Activated T-cell treated with anti-CD3 and anti-CD28 coated beads for 48 hours (primary cell): ENCODE measurements at regions not wholly inside any gene's neighbourhood (a gene's known extent, or its start where the extent isn't known, plus 50 kb on each side); places are given as distances from the start of the nearest gene placed in this dataset.

ENCODE experiments used
- DNase-seq: peaks from one replicate; pipeline ENCODE4 v3.0.0-alpha.2; 2020; ENCODE audit warnings: low read depth

DNA sequence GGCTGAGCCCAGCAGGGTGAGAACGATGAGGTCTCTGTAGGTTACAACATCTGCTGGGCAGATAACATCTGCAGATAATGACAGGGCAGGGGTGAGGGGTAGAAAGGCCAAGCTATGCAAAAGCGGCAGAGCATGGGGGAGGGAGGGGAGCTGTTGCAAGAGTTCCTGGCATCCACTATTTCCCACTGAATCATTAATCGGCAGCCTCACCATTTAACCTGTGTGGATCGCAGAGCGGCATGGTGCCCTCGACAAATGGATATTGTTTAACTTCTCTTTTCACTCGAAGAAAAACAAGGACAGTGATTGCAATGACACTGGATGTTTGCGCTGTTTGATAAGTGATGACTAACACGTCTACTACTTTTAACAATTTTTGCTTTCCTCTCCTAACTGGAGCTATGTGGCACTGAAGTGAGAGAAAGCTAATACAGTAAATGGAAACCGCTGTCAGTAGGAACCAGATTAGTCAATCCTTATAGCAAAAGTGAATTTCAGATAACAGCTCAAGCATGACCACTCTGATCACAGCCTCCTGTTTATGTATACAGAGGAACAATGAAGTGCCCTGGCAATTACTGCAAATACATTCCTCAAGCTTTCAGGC is 381.5 kb downstream of the TFAP2A start:
- no peak for DNase-seq

DNA sequence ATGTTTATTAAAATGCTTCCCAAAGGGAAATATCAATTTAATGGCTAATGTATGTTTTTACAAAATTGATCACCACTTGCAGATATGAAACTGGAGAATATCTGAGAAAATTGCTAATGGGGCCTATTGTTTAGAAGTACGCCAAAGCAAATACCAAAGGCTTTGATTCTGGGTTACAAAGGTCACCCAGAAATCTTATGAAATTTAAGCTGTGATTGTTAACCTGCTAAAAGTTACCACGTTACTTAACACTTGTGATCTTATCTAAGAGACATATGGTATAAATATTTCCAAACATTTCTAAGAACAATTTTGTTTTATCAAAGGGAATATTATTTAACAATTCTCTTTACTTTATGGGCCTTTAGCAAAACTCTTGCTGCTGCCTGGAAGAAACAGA is 383.3 kb downstream of the TFAP2A start:
- no peak for DNase-seq

DNA sequence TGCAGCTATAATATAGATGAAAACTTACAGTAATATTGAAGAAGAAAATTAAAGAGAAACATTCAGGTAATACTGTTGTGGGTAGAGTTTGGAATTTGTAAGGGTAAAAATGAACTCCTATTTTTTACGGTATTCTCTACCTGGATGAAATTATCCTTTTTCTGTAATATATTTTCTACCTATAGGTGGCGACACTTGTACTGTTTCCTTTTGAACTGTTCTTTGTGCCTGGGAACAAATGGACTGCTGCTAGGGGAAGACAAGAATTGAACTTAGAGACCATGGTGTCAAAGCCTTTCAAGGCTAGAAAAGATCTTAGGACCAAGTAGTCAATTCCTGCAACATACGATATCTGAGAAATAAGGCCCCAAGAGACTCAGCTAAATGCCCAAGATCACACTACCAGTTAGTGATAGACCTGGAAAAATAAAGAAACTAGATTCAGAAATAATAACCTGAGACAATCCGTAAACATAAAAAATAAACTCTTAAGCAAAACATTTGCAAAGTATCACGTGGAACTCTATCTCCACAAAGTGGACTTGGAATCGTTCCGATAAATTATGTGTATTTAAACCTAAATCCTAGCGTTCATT is 383.8 kb downstream of the TFAP2A start:
- DNase-seq: no peak

DNA sequence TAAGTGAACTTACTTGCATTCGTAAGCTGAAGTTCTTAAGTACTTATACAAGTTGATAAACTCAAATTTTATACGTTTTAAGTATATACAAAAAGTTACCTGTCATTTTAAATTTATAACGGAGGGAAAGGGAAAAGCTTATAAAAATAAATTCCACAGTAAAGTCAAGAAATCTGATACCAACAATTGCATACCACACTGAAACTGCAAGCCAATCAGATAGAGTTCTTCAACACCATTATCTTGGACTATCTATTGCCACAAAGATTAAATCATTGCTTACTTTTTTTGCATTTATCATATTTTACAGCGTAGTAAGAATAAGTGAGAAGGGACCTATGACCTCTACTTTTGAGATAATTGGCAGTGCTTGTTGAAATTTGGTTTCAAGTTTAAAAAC is 386.7 kb downstream of the TFAP2A start:
- DNase-seq: no peak

DNA sequence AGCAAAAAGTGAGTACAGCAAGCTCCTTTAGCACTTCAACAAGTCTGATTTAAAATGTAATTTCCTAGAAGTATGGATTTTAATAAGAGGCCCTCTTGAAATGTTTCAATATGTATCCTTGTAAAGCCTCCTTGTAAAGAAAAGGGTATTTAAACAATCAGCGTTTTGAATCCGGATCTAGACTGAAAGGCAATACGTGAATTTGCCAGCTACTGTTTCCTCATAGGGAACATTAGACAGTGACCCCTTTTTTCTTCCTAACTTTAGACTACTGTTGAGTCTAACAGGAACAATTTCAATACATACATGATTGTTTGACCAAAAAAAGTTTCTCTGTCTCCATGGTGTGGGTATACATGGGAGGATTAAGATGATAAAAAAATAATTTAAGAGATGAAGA is 395.0 kb downstream of the TFAP2A start:
- no peak for DNase-seq

DNA sequence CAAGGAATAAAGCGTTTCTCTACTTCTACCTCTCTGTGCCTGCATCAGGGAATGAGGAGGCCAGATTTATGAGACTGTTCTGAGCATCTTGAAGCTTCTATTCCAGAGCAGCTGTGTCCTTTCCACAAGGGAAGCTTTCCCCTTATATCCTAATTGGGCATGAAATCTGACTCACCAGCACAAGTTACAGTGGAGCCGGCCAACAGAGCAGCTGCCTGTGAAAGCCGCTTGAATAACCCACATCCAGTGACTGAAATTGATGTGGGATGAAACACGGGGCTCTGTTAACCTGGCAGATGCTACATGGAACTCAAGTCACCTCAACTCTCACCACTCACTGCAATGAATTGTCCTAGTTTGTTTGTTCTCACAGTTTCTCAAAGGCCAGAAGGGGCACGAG is 400.3 kb downstream of the TFAP2A start:
- DNase-seq: no peak

DNA sequence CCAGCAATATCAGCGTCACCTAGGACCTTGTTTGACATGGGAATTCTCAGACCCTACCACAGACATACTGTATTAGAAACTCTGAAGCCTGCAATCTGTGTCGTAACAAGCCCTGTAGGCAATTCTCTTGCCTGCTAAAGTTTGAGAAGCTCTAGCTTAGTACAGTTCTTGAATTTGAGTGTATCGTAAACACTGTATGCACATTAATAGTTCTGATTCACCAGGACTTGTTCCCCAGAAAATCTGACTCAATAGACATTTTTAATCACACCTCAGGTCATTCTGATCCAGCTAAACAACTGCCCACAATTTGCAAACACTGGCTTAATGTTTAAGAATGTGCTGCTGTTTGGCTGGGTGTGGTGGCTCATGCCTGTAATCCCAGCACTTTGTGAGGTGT is 414.3 kb downstream of the TFAP2A start:
- no peak for DNase-seq

DNA sequence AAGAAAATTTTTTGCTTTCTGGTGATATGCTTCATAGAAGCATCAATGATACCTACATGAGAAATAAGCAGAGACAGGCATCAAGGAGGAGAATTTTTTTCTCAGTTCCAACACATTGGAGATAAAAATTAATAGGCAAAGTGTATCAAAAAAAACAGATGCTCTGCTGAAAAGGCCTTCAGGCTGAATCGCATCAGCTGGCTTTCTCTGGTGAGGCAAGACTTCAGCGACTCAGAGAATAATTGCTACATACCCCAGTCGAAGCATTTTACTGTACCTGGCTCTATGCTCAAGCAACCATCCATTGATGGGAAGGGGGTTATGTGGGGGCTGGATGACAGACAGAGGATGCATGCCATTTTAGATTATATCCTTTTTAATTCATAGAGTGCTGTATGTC is 415.1 kb downstream of the TFAP2A start:
- DNase-seq: no peak

DNA sequence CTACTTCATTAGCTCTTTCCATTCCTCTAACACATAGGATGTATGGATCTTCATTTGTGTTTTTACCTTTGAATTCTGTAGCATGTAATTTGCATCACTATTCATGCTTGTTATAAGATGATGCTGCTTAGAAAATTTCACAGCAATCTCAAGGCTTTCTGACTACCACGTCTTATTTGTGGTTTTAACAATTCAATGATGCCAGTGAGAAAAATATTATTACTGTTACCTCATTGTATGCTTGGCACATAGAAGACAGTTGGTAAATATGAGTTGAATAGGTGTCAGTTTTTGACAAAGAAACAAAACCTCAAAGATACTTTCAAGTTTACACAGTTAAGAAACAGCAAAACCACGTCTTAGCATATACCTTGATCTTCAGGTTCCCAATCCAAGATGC is 428.6 kb downstream of the TFAP2A start:
- DNase-seq: no peak

DNA sequence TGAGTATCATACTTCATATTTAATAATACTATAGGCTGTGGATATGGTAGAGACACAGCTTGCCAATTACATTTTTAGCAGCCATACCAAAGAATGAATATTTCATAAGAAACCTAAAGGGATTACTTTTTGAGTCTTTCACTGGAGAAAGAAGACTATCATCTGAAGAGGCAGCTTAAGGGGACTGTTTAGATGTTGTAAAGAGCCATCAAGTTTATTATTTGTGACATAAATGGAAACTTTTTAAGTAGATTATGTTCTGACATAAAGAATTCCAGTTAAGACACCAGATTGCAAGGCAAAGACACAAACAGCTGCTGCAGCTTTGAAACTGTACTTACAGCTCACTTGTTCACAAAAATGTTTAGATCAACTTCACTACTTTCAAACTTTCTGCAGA is 429.4 kb downstream of the TFAP2A start:
- DNase-seq: no peak

DNA sequence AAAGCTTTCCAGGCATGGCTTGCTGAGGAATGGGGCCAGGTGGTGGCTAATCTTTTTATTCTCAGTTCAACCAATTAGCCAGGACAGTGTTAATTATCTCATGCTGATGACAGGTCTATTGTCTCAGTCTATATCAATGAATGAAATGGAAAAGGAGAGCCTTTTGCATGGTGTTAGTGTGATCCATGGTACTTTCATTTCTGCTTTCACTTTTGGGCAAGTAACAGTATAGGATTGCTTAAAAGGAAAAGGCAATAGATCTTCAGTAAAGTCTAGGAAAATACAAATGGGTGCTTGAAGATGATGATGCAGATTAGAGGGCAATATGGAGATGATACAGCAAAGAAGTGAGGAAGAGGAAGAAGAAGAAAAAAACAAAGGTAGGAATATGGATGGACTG is 430.3 kb downstream of the TFAP2A start:
- DNase-seq: no peak

DNA sequence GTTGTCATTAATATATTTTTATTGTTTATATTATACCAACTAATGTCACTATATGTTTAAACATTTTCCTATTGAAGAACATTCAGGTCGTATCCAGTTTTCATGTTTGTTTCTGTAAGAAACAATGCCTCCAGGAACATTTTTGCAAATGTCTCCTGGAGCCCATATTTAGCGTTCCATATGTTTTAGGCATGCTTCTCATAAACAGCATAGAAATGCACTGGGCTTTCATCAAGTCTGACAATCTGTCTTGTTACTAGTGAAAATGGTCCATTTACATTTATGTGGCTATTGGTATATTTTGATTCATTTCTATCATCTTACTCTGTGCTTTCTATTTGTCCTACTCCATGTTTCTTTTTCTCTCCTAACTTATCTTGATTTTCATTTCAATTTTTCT is 431.7 kb downstream of the TFAP2A start:
- no peak for DNase-seq

DNA sequence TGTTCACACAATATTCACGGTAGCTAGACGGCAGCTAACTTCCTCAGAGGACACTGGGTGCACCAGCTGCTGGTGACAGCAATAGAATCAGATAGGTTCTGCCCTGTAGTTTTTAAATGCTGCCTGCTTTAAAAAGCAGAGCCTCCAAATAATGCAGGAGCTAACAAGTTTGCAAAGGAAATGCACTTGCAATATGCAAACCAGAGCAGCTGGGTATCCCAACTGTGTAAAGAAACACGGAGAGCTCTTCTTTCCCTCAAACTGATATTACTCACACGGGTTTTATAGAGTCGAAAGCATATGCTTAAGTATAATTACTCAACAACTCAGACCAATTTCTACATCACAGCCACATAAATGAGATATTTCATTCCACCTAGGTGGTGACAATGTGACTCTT is 432.7 kb downstream of the TFAP2A start:
- DNase-seq: no peak

DNA sequence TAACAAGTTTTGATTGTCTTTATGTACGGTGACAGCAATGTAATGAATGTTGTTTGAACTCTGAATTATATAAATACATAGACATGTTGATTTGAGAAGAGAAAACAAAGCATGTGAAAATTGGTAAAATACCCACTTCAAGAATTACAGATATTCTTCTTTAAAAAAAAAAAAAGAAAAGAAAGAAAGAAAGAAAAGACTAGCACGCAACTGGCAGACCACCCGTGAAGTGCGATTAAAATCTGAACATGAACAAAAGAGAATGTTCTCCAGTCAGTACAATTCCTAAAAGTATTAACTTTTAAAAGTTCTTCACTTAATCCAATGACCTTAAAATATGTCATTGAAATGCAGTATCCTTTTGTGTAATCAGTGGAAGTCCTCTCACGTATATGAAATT is 434.9 kb downstream of the TFAP2A start:
- DNase-seq: no peak

DNA sequence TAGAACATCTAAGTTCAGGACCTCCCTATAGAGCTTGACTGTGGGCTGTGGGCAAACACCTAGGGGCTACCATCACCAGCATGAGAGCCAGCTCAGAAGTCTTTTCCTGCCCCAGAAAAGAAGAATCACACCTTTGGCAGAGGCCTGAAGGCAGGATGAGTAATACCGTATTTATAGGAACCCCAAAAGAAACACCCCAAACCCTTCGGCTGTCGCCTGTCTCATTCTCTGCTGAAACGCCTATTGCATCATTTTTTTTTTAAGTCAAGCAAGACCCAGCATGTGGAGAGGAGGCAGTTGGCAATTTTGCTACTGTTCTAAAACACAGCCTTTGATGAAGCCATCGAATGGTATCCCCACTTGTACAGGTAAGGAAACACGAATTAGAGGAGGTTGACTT is 436.4 kb downstream of the TFAP2A start:
- no peak for DNase-seq

DNA sequence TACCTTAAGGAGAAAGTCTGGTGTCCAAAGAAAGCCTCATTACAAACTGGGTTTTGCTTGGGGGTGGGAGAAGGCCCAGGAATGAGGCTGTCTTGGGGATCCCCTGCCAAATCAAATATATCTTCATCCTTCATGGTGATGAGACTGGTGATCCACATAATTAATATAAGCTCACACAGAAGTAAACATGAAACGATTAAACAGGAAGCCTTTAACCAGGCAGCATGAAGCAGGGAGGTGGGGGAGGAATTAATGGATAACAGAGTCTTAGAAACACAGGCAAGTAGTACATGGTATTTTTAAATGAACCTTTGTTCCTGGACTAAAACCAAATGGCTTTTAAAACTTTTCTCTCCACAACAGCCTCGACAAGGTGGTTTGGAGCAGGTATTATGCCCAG is 437.5 kb downstream of the TFAP2A start:
- no peak for DNase-seq

DNA sequence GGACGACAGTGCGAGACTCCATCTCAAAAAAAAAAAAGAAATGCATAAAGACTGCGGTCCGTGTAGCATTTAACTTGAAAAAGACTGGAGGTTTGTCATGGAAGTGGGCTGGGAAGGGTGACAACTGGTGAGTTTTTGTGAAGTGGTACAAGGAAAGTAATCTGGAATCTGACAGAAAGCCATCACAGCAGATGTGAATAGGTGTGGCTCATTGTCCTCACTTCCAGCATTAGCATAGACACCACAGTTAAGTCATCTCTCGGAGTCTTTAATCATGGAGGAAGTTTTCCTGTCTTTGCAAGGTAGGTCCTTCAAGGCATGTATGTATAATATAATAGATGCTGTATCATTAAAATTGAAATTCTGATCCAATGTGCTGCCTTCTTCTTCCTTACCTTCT is 453.2 kb downstream of the TFAP2A start:
- DNase-seq: no peak

DNA sequence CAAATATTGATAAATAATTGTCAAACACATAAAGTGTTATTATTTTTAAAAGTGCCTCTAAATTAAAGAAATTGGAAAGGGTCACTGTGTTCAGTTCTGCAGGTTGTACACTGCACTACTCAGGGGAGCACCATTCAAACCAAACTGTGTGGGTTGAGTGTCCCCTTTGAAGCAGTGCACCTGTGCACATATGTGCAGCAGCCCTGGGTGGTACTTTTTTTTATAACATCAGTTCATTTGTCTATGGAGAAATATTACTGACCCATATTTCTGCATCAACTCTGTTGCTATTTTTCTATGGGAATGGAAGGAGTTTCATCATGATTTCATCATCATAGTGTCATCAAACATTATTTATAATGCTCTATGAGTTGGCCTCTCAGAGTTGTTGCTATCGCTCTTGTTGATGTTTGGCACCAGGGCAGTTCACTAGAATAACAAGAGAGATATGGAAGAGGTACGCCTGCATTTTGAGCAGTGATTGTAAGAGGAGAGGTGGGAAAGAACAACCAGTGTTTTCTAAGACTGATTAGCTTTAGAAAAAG is 457.6 kb downstream of the TFAP2A start:
- no peak for DNase-seq

DNA sequence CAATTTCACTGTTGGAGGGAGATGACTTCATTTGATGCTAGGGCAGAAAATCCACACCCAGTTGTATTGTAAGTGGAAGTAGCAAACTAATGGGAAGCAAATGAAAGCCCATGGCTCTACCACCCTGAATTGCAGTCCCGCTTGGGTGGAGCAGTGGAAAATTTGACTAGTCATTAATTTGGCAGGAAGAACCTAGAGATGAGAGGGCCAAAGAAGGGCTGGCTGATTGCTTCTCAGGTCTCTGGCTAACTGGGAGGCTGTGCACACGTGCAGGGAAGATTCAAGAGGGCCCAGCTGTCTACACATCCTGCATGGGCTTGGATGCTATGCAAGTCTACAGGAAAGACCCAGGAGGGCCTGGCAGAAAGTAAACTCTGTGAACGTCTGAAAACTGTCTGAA is 466.2 kb downstream of the TFAP2A start:
- DNase-seq: no peak

DNA sequence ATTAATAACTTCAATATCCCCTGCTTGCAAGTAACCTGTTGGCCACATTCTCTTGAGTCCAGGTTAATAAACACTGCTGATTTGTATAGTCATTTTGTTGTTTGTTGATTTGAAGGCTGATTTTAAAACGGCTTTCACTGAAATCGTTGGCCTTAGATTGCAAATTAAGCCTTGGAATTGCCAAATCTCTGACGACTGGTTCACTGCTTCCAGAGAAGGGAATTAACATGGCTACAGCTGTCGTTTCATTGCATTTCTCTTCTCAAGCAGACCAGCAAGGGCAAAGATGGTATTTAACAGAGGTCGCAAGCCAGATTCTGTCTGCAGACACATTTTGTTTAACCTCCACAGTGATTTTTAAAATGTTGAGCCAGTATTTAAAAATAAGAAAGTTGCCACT is 470.9 kb downstream of the TFAP2A start:
- no peak for DNase-seq

DNA sequence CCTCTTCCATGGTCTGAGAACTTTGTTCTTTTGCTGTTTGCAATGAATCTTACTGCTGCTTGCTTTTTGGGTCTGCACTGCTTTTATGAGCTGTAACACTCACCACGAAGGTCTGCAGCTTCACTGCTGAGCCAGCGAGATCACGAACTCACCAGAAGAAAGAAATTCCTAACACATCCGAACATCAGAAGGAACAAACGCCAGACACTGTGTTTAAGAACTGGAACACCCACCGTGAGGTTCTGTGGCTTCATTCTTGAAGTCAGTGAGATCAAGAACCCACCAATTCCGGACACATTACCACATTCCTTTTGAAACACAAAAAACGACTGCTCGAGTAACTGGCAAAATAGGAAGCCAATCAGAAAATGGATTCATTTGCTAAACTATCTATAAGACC is 471.8 kb downstream of the TFAP2A start:
- DNase-seq: no peak

DNA sequence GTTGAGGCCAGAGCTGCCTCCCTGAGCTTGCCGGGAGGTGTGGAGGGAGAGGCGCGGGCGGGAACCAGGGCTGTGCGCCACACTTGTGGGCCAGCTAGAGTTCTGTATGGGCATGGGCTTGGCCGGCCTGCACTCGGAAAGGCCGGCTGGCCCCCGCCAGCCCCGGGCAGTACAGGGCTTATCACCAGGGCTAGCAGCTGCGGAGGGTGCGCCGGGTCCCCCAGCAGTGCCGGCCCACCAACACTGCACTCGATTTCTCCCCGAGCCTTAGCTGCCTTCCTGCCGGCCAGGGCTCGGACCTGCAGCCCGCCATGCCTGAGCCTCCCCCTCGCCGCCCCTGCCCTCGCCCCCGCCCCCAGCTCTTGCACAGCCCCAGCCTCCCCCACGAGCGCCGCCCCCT is 472.7 kb downstream of the TFAP2A start:
- DNase-seq: no peak

DNA sequence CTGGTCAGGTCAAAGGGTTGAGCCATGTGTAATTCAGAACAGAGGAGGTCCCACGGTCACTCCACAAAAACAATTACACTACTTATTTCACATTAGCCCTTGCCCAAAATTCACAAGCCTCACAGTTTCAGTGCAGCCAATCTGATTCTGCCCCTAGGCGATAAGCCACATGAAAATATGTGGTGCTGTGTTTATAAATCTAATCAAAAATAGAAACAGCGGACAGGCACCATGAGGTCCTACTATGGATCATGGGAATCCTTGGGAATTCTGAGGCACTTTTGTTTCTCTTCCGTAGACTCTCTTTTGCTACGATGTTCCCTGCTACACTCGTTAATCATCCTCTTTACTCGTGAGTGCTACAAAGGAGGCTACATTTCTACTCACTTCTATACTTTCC is 476.1 kb downstream of the TFAP2A start:
- DNase-seq: no peak

DNA sequence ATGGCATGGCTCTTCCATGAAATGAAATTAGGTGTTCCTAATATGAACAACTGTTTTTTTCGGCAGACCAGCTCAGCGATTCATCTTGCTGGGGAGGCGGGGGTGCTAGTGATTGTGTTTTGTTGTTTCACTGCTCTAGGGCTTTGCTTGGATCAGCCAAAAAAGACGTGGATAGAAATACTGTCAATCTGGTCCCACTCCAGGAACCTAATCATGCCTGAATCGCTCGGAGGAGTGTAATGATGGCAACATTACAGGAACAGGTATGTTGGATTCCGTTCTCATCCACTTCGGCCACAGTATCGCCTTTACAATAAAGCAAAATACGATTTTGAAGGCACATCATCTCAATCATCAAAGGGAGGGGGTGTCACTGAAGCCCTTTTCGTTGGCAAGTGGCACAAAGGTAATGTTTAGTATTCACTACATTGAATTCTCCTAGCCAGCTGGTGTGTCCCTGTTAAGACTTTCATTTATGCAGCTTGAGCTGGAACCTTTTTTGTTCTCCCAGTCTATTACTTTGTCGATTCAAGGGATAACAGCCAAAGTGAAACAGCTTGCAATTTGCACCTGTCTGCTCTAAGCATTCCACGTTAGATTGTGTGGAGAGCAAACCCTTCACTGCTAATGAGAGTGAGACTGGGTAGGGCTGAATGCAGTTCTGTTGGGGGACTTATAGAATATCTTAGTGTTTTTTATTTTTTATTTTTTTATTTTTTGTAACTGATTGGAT is 477.7 kb downstream of the TFAP2A start:
- DNase-seq: no peak
